ENCODE measurements at regions not wholly inside any gene's neighbourhood (a gene's known extent, or its start where the extent isn't known, plus 50 kb on each side); places are given as distances from the start of the nearest gene placed in this dataset.

DNA sequence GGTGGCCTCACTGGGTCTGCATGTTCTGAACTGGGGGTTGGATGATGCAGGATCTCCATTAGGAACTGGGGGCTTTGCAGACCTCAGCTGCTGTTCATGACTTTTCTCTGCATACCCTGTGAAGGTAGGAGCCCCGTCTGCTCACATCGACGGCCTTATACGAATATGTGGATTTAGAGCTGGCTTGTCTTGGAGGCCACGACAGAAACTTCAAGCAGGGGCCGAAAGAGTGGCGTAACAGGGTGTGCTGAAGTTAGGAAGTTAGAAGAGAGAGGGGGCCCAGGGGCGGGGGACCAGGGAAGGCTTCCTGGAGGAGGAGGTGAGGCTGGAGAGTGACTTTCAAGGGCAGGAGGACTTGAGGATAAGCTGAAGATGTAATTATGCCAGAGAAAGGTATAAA is 144.9 kb downstream of the TSN start:
- no peak for DNase-seq

DNA sequence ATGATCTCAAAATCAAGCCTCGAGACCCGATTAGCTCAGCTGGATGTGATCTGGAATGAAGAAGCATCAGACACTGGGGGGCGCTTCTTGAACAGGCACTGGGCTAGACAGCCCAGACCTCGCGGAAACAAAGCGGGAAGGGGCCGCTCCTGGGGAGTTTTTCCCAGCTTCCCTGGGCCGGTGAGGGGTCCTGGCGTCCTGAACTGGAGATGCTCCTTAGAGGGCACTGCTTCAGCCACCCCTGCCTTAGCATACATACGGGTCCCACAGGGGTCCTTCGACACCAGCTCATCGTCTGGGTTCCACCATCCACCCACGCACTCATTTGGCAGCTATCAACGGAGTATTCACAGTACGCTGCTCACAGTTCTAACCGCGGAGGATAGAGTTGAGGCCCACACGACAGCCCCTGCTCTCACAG is 146.7 kb downstream of the TSN start:
- DNase-seq: no peak

DNA sequence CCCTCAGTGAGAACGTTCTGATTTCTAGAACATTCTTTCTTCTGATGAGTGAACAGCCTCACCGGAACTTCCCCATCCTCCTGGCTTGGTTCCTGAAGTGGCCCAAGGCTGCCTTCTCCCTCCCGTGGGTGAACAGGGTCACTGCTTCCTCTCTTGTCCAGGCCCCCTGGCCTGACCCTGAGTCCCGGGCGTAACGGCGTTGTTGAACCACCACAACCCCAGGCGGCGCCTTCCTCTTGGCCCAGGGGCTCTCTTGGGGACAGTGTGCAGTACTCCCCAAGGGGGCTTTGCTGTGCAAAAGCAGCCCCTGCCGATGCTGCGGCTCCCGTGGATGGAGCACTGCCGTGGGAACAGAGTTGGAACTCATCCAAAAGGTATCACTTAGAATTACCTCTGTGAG is 147.2 kb downstream of the TSN start:
- DNase-seq: no peak

DNA sequence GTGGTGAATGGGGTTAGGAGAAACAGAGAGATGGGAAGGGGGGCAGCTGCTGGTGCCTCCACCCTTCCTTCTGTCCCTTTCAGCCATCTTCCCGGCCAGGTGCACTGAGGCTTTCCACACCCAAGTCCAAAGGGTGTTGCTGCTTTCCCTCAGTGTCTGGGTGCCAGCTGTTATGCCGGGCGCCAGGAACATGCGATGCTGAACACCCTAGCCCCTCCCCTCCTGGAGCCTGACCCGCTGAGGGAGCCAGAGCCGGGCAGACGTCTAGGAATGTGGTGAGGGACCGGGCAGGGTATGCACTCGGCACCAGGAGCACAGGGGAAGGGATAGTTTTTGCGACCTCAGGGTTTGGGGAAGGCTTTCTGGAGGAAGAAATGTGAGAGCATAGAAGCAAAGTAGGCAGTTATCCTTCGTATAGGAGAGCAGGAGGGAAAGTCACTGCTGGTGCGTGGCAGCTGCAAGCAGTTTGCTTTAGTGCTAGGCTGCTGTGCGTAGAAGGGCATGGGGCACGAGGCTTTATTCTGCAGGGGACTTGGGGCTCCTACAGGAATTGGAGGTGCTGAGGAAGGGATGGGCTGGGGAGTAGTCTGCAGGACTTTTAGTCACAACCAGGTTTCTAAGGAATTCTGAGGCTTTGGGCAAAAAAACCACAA is 147.7 kb downstream of the TSN start:
- no peak for DNase-seq

DNA sequence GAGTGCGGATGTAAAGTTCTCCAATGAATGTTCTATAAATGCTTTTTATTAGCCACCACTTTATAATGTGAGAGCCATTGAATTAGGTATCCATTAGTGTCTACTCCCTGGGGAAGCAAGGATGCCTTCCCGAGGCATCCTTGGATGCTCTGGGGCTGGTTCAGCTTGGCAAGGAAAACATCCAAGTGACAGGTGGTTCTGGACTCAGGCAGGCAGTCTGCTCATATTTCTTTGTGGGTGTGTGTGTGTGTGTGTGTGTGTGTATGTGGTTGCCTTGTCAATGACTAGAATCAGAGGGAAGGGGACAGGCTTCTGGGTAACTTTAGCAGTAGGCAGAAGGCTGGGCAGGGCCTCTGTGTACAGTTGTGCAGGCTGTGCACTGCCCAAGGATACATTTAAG is 149.2 kb downstream of the TSN start:
- no peak for DNase-seq

DNA sequence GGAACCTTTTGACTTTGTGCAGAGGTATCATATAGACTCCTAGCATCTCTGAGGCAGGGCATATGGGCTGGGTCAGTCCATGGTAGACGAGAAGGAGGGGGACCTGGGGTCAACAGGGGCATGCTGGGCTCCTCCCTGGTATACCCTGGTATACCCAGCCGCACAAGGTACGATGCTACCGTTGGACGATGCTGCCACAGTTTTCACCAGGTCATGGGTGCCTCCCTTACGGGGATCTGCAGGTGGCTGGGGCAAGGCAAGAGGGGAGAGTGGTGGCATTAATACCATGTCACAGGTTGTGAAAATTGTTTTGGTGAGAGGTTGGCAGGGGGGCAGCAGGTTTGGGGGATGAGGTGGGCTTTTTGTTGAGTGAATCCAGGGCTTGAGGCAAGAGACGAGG is 149.8 kb downstream of the TSN start:
- no peak for DNase-seq

DNA sequence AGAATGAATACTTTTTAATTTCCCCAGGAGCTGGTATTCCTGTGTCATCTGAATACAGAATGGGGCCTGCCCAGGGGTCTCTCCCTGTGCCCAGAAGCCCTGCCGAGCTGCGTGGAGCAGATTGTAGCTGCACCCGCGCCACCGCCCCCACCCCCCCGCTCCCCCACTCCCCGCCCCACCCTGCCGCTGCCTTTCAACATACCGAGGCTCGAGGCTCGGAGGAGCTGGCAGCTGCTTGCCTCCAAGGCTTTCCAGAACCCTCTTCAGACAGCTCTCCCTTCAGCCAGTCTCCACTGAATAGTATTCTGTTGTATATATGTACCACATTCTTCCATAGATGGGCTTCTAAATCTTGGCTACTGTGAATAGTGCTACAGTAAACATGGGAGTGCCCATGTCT is 150.7 kb downstream of the TSN start:
- no peak for DNase-seq

DNA sequence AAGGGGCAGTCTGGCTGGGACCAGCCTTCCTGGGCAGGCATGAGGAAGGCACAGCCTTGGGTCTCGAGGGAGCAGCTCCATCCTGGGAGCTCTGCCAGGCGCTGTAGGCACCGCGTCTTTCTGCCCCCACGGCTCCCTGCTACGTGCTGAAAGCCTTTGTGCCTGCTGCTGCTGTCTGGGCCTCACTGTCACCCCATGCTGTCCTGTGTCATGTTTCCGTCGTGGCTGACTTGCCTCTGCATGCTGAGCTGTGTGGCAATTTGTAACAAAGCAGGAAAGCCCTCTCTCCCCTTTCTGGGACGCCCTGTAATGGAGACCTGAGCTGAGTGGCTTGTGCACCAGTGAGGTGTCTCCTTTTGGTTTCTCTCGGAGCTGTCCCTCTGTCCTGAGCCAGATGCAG is 152.5 kb downstream of the TSN start:
- DNase-seq: peak; percentile 10

DNA sequence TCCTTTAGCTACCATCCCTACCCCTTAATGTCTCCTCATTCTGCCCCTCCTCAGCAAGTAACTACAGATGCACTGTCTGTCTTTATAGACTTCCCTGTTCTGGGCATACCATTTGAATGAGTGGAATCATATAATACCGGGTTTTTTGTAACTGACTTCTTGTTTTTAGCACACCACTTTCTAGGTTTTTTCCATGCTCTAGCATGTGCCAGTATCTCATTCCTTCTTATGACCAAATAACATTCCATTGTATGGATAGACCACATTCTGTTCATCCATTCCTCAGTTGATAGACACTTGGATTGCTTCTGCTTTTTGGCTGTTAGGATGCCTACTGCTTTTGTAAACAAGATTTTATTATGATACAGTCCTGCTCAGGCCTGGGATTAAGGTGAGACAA is 154.7 kb downstream of the TSN start:
- DNase-seq: no peak

DNA sequence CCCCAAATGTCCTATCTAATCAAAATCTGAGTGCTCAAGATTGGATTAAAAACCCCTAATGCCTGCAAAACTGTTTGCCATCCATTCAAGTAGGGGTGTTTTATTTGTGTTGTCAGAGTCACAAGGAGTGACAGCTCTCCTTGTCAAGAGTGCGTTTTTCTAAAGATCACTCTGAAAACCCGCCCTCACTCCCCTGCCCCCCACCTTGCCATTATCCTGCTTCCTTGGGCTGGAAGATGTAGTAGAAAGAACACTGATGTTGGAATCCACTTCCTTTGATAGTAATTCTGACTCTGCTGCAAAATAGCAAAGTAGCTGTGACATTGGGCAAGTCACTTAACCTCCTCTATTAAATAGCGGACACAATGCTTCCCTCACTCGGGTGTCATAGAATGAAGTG is 155.6 kb downstream of the TSN start:
- no peak for DNase-seq

DNA sequence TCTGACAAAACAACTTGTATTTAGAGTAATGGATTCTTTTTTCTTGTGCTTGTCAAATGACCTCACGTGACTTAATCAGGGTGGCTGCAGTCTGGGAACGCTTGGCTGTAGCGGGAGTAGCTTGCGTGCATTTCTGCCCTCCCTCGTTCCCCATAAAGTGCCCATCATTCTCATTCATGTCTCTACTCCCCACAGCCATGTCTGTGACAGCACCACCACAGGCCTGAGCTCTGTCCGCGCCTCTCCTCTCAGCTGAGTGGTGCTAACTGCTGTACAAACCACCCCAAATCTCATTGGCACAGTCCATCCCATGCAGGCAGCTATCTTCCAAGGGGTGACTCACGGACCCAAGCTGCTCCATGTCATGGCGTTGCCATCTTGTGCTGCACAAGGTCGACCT is 161.7 kb downstream of the TSN start:
- DNase-seq: no peak

DNA sequence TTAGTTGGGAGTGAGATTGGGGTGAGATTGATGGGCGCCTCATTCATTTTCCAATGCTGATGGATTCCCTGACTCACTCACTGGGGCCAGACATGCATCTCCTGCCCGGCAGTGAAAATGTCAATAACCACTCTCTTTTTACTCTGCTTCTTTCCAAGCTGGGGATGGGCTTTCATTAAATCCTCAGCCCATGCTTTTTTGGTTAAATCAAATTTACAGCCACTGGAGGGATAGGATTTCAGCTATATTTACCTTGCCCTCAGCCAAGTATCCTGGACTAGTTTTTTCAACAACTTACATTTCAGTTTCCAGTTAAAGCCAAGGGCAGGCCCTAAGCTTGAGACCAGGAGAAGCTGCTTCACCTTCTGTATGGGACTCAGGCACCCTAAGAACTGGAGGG is 162.8 kb downstream of the TSN start:
- peak; percentile 40 for DNase-seq

DNA sequence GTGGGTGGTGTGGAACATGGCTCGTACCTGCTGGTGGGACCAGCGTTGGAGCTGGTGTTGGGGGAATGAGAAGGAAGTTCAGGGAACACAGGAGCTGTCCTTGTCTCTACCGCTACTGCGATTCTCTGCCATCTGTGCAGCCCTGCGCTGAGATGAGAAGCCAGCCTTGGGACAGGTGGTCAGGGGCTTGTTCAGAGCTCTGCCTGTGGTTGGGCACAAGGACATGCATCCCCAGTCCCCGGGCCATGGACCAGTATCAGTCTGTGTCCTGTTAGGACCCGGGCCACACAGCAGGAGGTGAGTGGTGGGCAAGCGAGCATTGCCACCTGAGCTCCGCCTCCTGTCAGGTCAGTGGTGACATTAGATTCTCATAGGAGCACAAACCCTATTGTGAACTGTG is 164.4 kb downstream of the TSN start:
- no peak for DNase-seq

DNA sequence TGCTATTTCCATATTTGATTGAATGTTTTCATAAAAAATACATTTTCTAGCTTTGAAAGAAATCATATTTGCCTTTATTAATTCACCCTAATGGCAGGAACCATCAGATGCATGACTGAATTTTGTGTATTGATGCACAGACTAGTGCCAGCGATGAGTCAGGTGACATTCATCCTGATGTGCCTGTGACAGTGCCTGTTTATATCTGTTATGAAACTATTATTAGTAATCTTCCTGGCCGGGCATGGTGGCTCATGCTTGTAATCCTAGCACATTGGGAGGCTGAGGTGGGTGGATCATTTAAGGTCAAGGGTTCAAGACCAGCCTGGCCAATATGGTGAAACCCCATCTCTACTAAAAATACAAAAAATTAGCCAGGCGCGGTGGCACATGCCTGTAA is 170.0 kb downstream of the TSN start:
- DNase-seq: no peak

DNA sequence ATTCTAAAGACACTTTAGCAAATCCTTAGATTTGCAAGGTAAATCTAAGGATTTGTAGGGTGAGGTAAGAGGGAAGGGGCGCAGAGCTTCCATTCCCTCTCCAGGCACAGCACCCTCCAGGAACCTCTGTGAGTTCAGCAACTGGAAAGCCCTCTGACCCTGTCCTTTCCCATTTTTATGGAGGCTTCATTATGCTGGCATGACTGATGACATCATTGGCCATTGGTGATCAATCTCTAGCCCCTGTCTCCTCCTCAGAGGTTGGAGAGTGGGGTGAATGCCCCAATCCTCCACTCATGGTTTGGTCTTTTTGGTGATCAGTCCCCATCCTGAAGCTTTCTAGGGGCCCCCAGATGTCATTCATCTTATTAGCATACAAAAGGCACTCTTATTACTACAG is 187.8 kb downstream of the TSN start:
- DNase-seq: no peak

DNA sequence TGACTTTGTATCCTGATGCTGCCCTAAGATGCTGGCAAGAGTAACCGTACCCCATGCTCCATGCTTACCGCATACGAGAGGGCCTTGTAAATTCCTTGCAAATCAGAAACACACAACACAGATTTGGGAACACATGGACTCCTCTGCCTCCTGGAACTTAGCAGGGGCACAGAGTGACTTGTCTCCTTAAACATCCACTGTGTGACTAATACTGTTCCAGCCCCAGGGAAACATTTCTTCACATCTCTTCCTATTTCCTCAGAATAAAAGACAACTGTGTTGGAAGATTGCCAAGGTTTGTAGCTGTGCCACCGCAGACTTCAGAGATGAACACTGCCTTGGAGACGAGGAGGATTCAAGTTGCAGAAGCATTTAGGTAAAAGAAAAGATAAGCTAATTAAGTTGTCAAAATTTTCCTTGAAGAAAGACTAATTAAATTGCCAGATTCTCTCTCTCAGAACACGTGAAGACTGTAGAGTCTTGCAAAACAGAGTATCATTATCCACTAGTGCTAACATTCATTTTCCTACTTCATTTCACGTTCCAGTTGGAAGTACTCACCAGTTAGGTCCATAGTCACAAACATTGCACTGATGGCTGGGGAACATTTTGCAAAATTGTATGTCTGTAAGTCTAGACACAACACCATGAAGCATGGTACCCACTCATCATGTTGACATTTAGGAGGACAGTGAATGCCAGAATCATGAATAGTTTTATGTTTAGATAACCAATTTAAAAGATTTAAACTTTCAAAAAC is 188.8 kb downstream of the TSN start:
- DNase-seq: no peak

DNA sequence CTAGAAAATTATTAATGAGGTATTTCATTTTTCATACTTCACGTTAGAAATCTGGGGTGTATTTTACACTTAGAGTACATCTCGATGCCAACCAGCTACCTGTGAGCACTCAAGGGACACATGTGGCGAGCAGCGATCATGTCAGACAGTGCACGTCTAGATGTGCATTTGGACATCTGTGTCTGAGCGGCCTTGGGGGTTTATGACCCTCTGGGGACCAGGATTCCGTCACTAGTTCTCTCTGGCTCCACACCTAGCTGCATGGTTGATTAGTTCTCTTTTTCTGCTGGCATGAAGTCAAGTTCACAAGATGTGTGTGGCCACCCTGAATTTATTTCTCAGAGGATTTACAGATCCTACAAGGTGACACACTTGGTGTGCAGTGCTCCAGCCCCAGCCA is 192.2 kb downstream of the TSN start:
- no peak for DNase-seq

DNA sequence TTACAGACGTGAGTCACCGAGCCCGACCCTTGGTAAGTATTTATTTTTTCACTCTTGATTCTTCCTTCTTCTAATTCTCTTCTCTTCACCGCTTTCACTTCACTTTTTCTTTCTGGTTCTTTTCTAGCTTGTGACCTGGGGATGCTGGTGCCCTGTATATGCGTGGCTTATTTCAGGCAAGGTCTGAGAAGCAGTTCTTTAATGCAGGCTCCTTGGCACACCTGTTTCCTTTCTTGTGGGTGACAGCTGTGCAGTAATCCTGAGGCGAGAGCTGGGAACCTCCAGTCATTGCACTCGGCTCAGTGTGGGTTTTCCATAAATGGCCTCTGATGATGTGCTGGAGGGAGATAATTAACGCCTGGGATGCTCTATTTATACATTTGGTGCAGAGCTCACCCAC is 193.8 kb downstream of the TSN start:
- DNase-seq: no peak

DNA sequence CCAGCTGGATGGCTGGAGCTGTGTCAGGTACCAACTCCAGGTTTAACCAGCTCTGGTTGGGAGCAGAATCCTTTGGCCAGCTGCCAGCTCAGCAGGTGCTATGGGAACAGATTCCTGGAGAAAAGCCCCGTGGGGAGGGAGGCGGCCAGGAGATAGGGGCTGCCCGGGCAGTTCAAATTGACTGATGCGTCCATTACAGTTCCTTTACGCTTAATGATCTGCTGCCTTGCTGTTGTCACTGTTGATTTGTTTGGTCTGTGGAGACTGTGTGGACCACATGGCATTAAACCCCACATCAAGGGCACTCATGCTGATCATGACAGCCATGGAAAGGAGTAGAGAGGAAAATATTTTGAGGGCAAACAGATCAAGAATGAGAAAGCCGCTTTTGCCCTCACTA is 200.0 kb downstream of the TSN start:
- DNase-seq: peak; percentile 66

DNA sequence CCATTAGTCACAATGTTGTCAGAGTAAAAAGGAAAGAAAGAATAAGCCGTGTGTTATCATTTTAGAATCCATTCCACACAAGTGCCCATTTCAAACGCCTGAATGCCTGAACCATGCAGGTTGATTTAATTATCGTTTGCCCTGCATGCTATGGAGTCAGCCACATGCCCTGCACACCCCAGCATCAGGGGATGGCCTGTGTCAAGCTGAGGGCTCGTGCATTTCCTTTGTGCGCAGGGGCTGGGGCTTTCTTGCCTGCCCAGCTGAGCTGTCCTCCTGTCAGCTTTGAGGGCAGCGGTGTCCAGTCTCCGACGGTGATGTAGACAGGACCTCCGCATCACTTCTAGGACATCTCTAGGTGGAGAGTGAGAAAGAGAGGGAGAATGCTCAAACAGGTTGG is 200.4 kb downstream of the TSN start:
- DNase-seq: no peak

DNA sequence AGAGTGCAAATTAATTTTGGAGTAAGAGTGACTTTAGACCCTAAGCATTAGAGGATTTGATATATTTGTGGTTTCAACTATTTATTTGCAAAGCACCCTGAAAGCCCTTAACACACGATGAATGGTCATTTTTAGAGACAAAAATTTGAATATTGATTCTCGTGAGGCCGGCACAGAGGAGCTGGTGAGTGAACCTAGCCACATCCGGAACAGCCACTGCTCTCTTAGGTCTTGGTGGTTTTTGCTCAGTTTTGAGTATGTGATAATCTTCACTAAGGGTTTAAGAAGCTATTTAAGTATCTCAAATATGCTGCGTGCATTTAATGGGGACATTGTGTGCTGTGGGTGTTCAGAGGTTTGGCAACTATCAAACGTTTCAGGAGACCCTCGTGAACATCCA is 204.8 kb downstream of the TSN start:
- no peak for DNase-seq

DNA sequence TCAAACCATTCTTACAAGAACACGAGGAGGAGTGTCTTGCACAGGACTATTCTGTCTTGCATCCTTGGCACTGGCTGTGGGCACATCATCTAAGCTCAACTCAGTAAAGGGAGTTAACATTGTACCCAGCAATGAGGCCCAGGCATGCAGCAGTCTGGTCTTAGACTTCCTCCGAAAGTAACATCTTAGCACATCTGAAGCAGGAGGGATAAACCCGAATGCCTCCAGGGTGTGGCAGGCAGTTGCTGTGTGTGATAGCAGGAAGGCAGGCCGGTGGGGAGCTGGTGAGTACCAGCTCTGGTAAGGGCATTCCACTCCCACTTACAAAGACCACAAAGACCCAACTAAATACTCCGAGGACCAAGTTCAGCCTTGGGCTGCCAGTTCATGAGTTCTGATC is 206.3 kb downstream of the TSN start:
- no peak for DNase-seq

DNA sequence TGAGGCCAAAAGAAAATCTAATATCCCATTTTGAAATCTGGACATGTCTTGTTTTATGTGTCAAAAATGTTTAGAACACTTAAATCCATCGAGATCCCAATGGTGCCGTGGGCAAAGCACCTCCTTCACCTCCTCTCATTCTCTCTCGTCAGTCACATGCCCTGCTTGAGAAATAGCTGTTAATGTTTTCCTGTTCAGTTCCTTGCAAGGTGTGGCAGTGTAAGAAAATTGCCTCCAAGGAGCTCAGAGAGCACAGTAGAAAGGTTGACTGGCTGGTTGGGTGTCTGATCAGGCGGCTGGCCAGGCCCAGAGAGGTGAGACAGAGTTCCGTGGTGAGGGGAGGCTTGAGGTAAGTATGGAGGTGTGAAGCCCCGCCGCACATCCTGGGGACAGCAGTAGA is 210.2 kb downstream of the TSN start:
- DNase-seq: no peak

DNA sequence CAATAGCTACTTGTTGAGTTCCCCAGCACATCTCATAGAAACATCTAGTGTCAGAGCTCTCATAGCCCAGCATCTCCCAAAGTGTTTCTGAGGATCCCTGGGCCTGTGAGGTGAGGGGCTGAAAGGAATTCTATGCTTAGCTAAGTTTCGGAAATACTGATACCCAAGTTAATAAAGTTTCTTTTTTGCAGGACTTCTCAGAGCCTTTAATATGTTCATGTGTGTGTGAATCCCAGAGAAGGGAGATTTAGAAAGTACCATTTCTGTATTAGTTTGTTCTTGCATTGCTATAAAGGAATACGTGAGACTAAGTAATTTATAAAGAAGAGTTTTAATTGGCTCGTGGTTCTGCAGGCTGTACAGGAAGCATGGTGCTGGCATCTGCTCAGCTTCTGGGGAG is 211.2 kb downstream of the TSN start:
- no peak for DNase-seq

All from renal pelvis (tissue), 1 donor.